AG09319 (cell line): ENCODE measurements at regions not wholly inside any gene's neighbourhood (a gene's known extent, or its start where the extent isn't known, plus 50 kb on each side); places are given as distances from the start of the nearest gene placed in this dataset.

ENCODE experiments used
- DNase-seq: peaks from one replicate; pipeline ENCODE4 v3.0.0-alpha.2; 2010; ENCODE audit warnings: low read depth; ENCODE audit errors: extremely low read depth
- CTCF ChIP-seq: IDR thresholded peaks from 2 replicates; pipeline ENCODE4 v1.5.1; 2011; ENCODE audit warnings: low read depth, mild to moderate bottlenecking, inconsistent platforms, low read length, moderate library complexity

DNA sequence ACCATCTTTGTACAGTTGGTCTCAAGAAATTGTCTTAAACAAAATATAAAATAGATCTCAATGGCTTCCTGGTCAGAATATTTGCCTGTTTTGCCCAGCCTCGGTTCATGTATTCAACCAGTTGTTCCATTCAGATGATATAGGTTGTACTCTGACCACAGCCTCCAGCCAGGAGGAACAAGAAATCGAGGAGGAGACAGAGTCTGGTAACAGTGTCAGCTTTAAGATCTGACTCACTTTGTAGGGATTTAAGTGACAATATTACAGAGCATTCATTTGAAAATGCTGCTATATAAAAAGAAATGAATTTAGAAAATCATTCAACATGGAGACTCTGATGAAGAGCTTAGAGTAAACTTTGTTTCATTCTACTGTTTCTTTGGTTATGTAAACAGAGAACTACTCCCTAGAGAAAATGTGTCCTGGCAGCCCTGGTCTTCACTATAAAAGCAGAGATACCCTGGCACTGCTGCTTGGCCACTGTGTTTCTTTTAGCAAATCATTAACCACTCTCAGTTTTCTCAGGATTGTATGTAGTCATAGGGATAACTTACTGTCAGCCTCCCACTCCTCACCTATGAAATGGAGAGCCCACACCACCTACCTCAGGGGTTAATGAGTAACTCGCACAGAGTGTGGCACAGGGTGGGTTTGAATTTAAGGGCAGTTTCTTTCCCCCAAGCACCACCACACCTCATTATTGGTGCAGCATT is 53.5 kb downstream of the PAGE2 start:
- no peak for DNase-seq
- TF ChIP-seq CTCF = no peak

- DNase-seq = no peak
- TF ChIP-seq CTCF = no peak
Observed at GRCh38 chrX:55142919-55143310, 54.1 kb downstream of the PAGE2 start.

DNA sequence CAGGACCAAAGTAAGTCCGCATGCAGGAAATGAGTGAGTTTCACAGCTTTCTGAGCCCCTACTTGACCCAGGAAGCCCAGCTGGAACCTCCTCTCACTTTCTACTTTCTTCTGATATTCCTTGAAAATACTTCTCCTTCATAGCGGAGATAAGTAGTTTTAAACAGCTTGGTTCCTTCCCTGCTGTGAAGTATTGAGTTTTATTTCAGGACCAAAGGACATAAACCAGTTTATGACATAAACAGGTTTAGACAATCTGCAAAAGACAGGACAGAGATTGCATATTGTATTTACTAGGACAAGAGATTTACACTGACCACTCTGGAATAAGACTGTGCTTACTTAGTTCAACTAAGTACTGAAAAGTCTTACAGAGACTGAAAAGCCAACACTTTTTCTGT is 54.8 kb downstream of the PAGE2 start:
- no peak for TF ChIP-seq CTCF
- DNase-seq = no peak

- TF ChIP-seq CTCF = no peak
- no peak for DNase-seq
Observed at GRCh38 chrX:55144697-55145096, 55.9 kb downstream of the PAGE2 start.

- TF ChIP-seq CTCF = no peak
- no peak for DNase-seq
Observed at GRCh38 chrX:55149242-55149641, 60.4 kb downstream of the PAGE2 start.

GRCh38 chrX:55151199-55151598 is 62.4 kb downstream of the PAGE2 start:
- no peak for TF ChIP-seq CTCF
- DNase-seq = no peak

- no peak for TF ChIP-seq CTCF
- DNase-seq = no peak
Observed at GRCh38 chrX:55159551-55159950, 60.6 kb upstream of the PAGE5 start.
